ENCODE measurements at regions not wholly inside any gene's neighbourhood (a gene's known extent, or its start where the extent isn't known, plus 50 kb on each side); places are given as distances from the start of the nearest gene placed in this dataset.
"Not testable (repeated sequence)": the region's sequence is repeated elsewhere in the genome, so short reads cannot be mapped to it uniquely, and the experiment has no call there.

DNA sequence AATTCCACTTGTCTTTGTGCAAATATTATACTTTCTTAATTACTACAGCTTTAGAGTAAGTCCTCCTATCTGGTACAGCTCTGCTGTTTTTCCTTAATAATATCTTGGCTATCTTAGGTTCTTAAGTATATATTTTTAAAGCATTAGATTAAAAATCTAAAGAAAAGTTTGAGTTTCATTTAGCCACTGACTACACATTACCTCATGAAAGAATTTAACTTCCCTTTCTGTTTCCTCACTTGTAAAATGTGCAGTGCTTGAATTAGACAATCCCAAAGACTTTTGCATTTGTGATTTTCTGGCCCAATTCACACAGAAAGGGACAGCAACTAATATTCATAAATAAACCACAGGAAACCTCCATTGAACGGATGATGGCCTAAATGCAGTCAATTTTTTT lies 126.4 kb upstream of the SAMSN1 start:
- Mint-ChIP-seq H3K27ac (no peak overlapping the region), H3K36me3 (no peaks in the 10 kb centered on the region), H3K4me3 (no peak overlapping the region), H3K9me3 (no peaks in the 10 kb centered on the region), H3K27me3 (ENCODE audit: insufficient read depth, low read depth) (peaks cover 5% of the 10 kb centered on the region), H3K4me1 (no peaks in the 10 kb centered on the region)
- DNase-seq (ENCODE audit: low spot score), result no peak
- no peak overlapping the region for H2AFZ ChIP-seq (replicated peaks)
- H3K36me3 ChIP-seq, result no peaks in the 10 kb centered on the region
- H3K9ac ChIP-seq, result no peak overlapping the region
- no peaks in the 10 kb centered on the region for H3K4me1 ChIP-seq
- H3K79me2 ChIP-seq (ENCODE audit: low read depth), result no peaks in the 10 kb centered on the region
- no peak overlapping the region for H3K4me2 ChIP-seq
- H3K27me3 ChIP-seq, result no peaks in the 10 kb centered on the region
- no peaks in the 10 kb centered on the region for H3K9me3 ChIP-seq (ENCODE audit: low read depth)
- TF ChIP-seq, protein P1, sequence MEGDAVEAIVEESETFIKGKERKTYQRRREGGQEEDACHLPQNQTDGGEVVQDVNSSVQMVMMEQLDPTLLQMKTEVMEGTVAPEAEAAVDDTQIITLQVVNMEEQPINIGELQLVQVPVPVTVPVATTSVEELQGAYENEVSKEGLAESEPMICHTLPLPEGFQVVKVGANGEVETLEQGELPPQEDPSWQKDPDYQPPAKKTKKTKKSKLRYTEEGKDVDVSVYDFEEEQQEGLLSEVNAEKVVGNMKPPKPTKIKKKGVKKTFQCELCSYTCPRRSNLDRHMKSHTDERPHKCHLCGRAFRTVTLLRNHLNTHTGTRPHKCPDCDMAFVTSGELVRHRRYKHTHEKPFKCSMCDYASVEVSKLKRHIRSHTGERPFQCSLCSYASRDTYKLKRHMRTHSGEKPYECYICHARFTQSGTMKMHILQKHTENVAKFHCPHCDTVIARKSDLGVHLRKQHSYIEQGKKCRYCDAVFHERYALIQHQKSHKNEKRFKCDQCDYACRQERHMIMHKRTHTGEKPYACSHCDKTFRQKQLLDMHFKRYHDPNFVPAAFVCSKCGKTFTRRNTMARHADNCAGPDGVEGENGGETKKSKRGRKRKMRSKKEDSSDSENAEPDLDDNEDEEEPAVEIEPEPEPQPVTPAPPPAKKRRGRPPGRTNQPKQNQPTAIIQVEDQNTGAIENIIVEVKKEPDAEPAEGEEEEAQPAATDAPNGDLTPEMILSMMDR (IDR thresholded peaks at IDR 0.05), result no peak
- TF ChIP-seq EZH2phosphoT487 (IDR thresholded peaks at IDR 0.05), result no peak
- TF ChIP-seq EZH2 (IDR thresholded peaks at IDR 0.05), result no peak
- no peak overlapping the region for H3K27ac ChIP-seq
- H3F3A ChIP-seq (ENCODE audit: low read depth), result no peaks in the 10 kb centered on the region
- no peaks in the 10 kb centered on the region for H4K20me1 ChIP-seq (ENCODE audit: low read depth)
- H3K4me3 ChIP-seq, result no peak overlapping the region

DNA sequence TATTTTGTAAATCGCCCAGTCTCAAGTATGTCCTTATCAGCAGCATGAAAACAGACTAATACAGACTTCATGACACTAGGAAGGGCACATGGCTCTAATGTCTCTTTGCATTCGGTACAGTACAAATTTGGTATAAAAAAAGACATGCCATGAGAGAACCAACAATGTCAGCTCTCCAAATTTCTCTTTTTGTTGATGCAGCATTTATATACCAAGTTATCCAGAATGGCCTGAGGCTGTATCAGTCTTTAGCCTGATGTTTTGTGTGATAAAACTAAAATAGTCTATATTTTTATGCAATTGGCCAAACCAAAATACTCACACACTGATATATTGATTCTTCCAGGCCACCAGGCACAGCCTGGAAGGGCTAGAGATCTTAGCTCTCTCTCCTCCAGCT lies 124.3 kb upstream of the SAMSN1 start:
- H3K27ac ChIP-seq, result no peak overlapping the region

DNA sequence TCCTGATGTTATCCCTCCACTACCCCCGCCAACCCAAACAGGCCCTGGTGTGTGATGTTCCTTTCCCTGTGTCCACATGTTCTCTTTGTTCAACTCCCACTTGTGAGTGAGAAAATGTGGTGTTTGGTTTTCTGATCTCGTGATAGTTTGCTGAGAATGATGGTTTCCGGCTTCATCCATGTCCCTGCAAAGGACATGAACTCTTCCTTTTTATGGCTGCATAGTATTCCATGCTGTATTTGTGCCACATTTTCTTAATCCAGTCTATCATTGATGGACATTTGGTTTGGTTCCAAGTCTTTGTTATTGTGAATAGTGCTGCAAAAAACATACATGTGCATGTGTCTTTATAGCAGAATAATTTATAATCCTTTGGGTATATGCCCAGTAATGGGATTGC lies 123.0 kb upstream of the SAMSN1 start:
- not testable (repeated sequence) for H3K4me3 ChIP-seq

More for the DNA sequence above, 124.3 kb upstream of the SAMSN1 start:
- no peak for DNase-seq (ENCODE audit: low spot score)
- Histone ChIP-seq H3K9ac (no peak overlapping the region), H2AFZ (replicated peaks) (no peak overlapping the region), H3K36me3 (no peaks in the 10 kb centered on the region), H4K20me1 (ENCODE audit: low read depth) (no peaks in the 10 kb centered on the region), H3K4me1 (no peaks in the 10 kb centered on the region), H3F3A (ENCODE audit: low read depth) (no peaks in the 10 kb centered on the region), H3K4me3 (no peak overlapping the region), H3K79me2 (ENCODE audit: low read depth) (no peaks in the 10 kb centered on the region), H3K9me3 (ENCODE audit: low read depth) (no peaks in the 10 kb centered on the region), H3K27me3 (no peaks in the 10 kb centered on the region), H3K4me2 (no peak overlapping the region)
- Mint-ChIP-seq H3K27me3 (ENCODE audit: insufficient read depth, low read depth) (peaks cover 3% of the 10 kb centered on the region), H3K4me1 (no peaks in the 10 kb centered on the region), H3K27ac (no peak overlapping the region), H3K36me3 (no peaks in the 10 kb centered on the region), H3K9me3 (no peaks in the 10 kb centered on the region), H3K4me3 (no peak overlapping the region)
- TF ChIP-seq EZH2 (IDR thresholded peaks at IDR 0.05), result no peak
- TF ChIP-seq EZH2phosphoT487 (IDR thresholded peaks at IDR 0.05), result no peak
- TF ChIP-seq, protein P1 (IDR thresholded peaks at IDR 0.05), result no peak

DNA sequence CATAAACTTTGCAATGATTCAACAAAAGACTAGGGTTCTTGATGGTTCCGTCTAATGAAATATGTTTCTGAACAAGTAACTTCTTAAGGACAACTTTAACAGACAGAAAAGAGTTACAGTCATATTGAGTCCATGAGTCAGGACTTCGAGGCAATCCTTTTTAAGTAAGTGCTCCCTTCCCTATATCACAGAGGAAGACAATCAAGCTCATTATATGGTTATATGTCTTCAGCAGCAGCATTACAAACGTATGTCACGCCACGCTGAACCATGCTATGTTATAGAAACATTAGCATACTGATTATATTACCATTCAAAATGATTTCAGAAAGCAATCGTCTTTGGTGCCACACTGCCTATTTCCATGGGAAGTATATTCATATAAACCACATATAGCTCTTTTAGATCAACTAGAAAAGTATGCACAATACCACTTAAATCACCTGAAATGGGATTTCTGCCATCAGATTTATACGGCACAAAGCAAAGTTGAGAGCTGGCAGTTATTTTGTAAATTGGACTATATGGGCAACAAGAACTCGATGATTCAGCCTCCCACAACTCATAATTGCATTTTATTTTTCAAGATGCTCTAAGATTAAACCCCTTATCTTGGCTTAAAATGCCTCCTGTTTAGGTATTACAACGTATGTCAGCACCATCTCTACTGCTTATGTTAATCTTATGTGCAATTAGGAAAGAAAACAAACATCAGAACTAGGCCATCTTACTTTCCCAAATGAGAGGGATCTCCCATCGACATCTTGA lies 111.3 kb upstream of the SAMSN1 start:
- no peaks in the 10 kb centered on the region for H3K9me3 ChIP-seq (ENCODE audit: low read depth)
- TF ChIP-seq, protein P1 (IDR thresholded peaks at IDR 0.05), result no peak
- TF ChIP-seq EZH2phosphoT487 (IDR thresholded peaks at IDR 0.05) (no peak), EZH2 (IDR thresholded peaks at IDR 0.05) (no peak)
- no peak overlapping the region for H3K27ac ChIP-seq
- no peak overlapping the region for H2AFZ ChIP-seq (replicated peaks)
- H4K20me1 ChIP-seq (ENCODE audit: low read depth), result no peaks in the 10 kb centered on the region
- no peaks in the 10 kb centered on the region for H3K27me3 ChIP-seq
- Mint-ChIP-seq H3K4me3 (no peak overlapping the region), H3K4me1 (no peaks in the 10 kb centered on the region), H3K27me3 (ENCODE audit: insufficient read depth, low read depth) (no peaks in the 10 kb centered on the region), H3K27ac (no peak overlapping the region), H3K36me3 (no peaks in the 10 kb centered on the region), H3K9me3 (no peaks in the 10 kb centered on the region)
- no peak overlapping the region for H3K4me2 ChIP-seq
- H3F3A ChIP-seq (ENCODE audit: low read depth), result no peaks in the 10 kb centered on the region
- H3K36me3 ChIP-seq, result no peaks in the 10 kb centered on the region
- no peak overlapping the region for H3K9ac ChIP-seq
- H3K79me2 ChIP-seq (ENCODE audit: low read depth), result no peaks in the 10 kb centered on the region
- no peak overlapping the region for H3K4me3 ChIP-seq
- no peaks in the 10 kb centered on the region for H3K4me1 ChIP-seq
- no peak for DNase-seq (ENCODE audit: low spot score)

More for the DNA sequence above, 123.0 kb upstream of the SAMSN1 start:
- H4K20me1 ChIP-seq (ENCODE audit: low read depth); H3K9me3 Mint-ChIP-seq; H3K36me3 Mint-ChIP-seq; H2AFZ ChIP-seq (replicated peaks); H3K4me1 ChIP-seq; H3F3A ChIP-seq (ENCODE audit: low read depth); H3K27me3 ChIP-seq; H3K9ac ChIP-seq; H3K9me3 ChIP-seq (ENCODE audit: low read depth); H3K4me1 Mint-ChIP-seq; H3K27ac ChIP-seq; H3K27me3 Mint-ChIP-seq (ENCODE audit: insufficient read depth, low read depth); H3K79me2 ChIP-seq (ENCODE audit: low read depth); H3K4me3 Mint-ChIP-seq; H3K4me2 ChIP-seq; H3K27ac Mint-ChIP-seq; H3K36me3 ChIP-seq; DNase-seq (ENCODE audit: low spot score): not testable (repeated sequence)
